Natural killer cell (primary cell): ENCODE measurements at regions not wholly inside any gene's neighbourhood (a gene's known extent, or its start where the extent isn't known, plus 50 kb on each side); places are given as distances from the start of the nearest gene placed in this dataset.

Experiments used
- ATAC-seq, 3 donors: fragments of 150-1000 bp in 2 of 3; fragments of 200-7000 bp in 1 of 3; cut with Tn5 transposase; 1 replicate in 1 of 3; 2 replicates in 2 of 3; pipeline ENCODE4 v1.10.0; 2021; ENCODE audit warnings: mild to moderate bottlenecking in 2 of 3, moderate library complexity in 2 of 3
- DNase-seq, 2 donors: peaks; one replicate each; pipeline versions ENCODE4 v3.0.0 to v3.0.0-alpha.2; 2013 to 2021; ENCODE audit warnings: mixed read lengths in 1 of 2
- H3K27ac ChIP-seq: one replicate; pipeline ENCODE4 v1.5.1; 2013; ENCODE audit warnings: mild to moderate bottlenecking, low read length
- H3K27me3 ChIP-seq: one replicate; pipeline ENCODE4 v1.6.1; 2013; ENCODE audit warnings: low read length; ENCODE audit not compliant: control insufficient read depth, insufficient read depth
- H3K36me3 ChIP-seq: one replicate; pipeline ENCODE4 v1.6.1; 2013; ENCODE audit warnings: low read length; ENCODE audit not compliant: control insufficient read depth, insufficient read depth
- H3K4me1 ChIP-seq: one replicate; pipeline ENCODE4 v1.6.1; 2013; ENCODE audit warnings: low read length; ENCODE audit not compliant: control insufficient read depth, insufficient read depth
- H3K4me3 ChIP-seq: one replicate; pipeline ENCODE4 v1.5.1; 2013; ENCODE audit warnings: low read length
- H3K9me3 ChIP-seq: one replicate; pipeline ENCODE4 v1.6.1; 2013; ENCODE audit warnings: low read length; ENCODE audit not compliant: control insufficient read depth, insufficient read depth
- H3K27ac Mint-ChIP-seq, 2 donors: one replicate each; pipeline ENCODE4 v1.8.0; 2022; ENCODE audit warnings: mild to moderate bottlenecking in 2 of 2, mixed read lengths in 2 of 2, moderate library complexity in 1 of 2
- H3K27me3 Mint-ChIP-seq, 2 donors: one replicate each; pipeline ENCODE4 v1.8.0; 2022; ENCODE audit warnings: low read depth in 2 of 2, mixed read lengths in 2 of 2
- H3K36me3 Mint-ChIP-seq: one replicate; pipeline ENCODE4 v1.8.0; 2022; ENCODE audit warnings: mixed read lengths
- H3K4me1 Mint-ChIP-seq, 2 donors: one replicate each; pipeline ENCODE4 v1.8.0; 2022; ENCODE audit warnings: mixed read lengths in 2 of 2
- H3K4me3 Mint-ChIP-seq: one replicate; pipeline ENCODE4 v1.8.0; 2022; ENCODE audit warnings: mild to moderate bottlenecking, moderate library complexity, mixed read lengths
- H3K9me3 Mint-ChIP-seq, 2 donors: one replicate each; pipeline ENCODE4 v1.8.0; 2022; ENCODE audit warnings: mixed read lengths in 2 of 2
- CTCF ChIP-seq: fragments of 200-600 bp; IDR thresholded peaks from one replicate; pipeline ENCODE4 v1.8.0; 2022; ENCODE audit warnings: antibody characterized with exemption
- WGBS: methylation state at CpG from one replicate; pipeline ENCODE4 v1.1.7; 2013; ENCODE audit warnings: missing lambda C conversion rate; ENCODE audit not compliant: insufficient coverage; 5-methylcytosine and 5-hydroxymethylcytosine counted together
- intact Hi-C: fragments of 100-400 bp; cut with micrococcal nuclease; formaldehyde crosslinking; loops from one replicate; pipeline ENCODE4 v1.14.2; 2022

DNA sequence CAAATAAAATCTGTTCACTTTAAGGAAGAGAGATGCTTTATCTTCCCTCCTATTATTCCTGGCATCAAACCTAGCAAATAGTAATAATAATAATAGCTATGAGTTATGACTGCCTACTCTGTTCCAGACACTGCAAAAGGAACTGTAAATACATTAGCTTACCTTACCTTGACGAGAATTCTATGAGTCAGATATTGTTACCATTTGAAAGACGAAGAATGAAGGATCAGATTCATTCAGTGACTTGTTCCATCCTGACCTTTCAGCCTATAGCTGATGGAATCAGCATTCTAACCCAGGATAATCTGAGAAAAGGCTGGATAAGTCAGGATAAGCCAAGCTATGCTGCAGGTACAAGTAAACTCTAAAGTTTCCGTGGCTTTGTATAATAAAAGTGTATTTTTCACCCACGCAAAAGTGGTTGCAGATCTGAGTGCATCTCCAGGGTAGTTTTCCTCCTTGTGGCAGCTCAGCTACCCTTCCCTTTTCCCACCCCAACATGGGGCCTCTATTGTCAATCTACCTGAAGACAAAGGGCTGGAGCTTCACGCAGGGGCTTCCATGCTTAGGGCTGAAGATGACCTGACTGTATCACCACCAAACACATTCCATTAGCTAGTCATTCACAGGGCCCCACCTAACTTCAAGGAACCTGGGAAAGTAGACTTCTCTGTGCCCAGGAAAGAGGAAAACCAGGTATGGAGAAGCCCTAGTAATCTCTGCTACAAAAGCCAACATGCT is 57.2 kb upstream of the CCND2 start:
- H3K36me3 Mint-ChIP-seq = no peaks in the 10 kb centered on the region
- WGBS = 94% methylated on average over 5 of the region's 5 CpGs
- peaks cover 3 to 5% of the 10 kb centered on the region in 2 donors for H3K27me3 Mint-ChIP-seq
- H3K4me3 ChIP-seq = no peak overlapping the region
- peaks cover 14% of the 10 kb centered on the region for H3K4me1 ChIP-seq
- no peaks in the 10 kb centered on the region for H3K9me3 Mint-ChIP-seq
- ATAC-seq = no peak
- H3K4me3 Mint-ChIP-seq = no peak overlapping the region
- DNase-seq = no peak
- H3K36me3 ChIP-seq = no peaks in the 10 kb centered on the region
- intact Hi-C loops = no loop called here
- TF ChIP-seq CTCF = no peak
- H3K27ac Mint-ChIP-seq = peak overlapping the region; percentile 59 to 85
- peaks cover 18 to 19% of the 10 kb centered on the region in 2 donors for H3K4me1 Mint-ChIP-seq
- H3K27me3 ChIP-seq = no peaks in the 10 kb centered on the region
- H3K27ac ChIP-seq = peak overlapping the region; percentile 72
- no peaks in the 10 kb centered on the region for H3K9me3 ChIP-seq

DNA sequence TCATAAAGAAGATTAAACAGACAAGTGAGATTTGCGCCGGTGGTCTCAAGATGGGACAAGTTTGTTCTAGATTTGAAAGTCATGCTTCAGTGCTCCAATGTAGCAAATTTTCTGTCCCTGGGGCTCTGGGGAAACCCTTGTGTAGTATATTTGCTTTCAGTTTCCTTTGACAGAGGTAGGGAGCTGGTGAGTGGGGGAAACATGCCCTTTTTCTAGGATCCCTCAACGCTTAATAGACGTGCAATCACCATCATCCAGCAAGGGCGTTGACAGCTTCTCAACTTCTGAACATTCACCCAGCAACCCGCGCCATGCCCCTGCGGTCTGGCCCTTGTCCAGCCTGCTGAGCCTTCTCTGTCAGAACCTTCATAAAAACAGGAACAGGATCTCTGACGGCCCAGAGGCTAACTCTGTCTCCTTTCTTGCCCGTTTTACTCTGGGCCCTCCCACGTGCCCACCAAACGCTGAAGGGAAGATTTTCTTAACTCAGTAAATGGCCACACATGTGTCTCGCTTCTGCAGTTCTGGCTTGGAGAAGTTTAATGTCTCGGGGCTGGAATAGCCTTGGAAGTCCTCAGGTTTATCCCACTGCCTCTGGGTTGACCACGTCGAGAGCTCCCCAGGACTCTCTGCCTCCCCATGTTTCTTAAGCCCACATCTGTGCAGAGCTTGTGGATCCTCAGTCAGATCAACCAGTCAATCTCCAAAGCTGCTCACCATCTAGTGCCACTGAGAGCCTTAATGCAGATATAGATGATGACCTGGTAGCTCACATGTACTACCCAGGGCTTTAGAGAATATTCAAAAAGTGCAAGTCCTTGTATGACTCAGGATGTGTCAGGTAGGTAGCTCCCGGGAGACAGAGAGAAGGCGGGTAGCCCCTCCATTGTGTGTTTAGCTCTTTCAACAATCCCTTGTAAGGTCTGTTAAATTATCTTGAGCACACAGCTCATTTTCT is 58.1 kb upstream of the CCND2 start:
- H3K4me3 ChIP-seq = no peak overlapping the region
- no peaks in the 10 kb centered on the region for H3K9me3 ChIP-seq
- intact Hi-C loops = no loop called here
- TF ChIP-seq CTCF = no peak
- Mint-ChIP-seq H3K27me3 (peaks cover 3 to 7% of the 10 kb centered on the region in 2 donors), H3K4me1 (peaks cover 18 to 19% of the 10 kb centered on the region in 2 donors), H3K9me3 (no peaks in the 10 kb centered on the region), H3K4me3 (peak overlapping the region; percentile 73), H3K27ac (peak overlapping the region; percentile 59 to 85), H3K36me3 (no peaks in the 10 kb centered on the region)
- WGBS = 20% methylated on average over 18 of the region's 18 CpGs
- no peaks in the 10 kb centered on the region for H3K36me3 ChIP-seq
- H3K27ac ChIP-seq = peak overlapping the region; percentile 72
- peaks cover 14% of the 10 kb centered on the region for H3K4me1 ChIP-seq
- ATAC-seq (peak; percentile 79 to 87 (median 83)), DNase-seq (peak; percentile 24 to 62)
- no peaks in the 10 kb centered on the region for H3K27me3 ChIP-seq

- Histone ChIP-seq H3K4me3 (no peak overlapping the region), H3K4me1 (peaks cover 14% of the 10 kb centered on the region), H3K27me3 (no peaks in the 10 kb centered on the region), H3K27ac (peak overlapping the region; percentile 72), H3K9me3 (no peaks in the 10 kb centered on the region), H3K36me3 (no peaks in the 10 kb centered on the region)
- no peak for TF ChIP-seq CTCF
- H3K4me1 Mint-ChIP-seq = peaks cover 18 to 19% of the 10 kb centered on the region in 2 donors
- intact Hi-C loops = no loop called here
- H3K36me3 Mint-ChIP-seq = no peaks in the 10 kb centered on the region
- WGBS = 65% methylated on average over 8 of the region's 8 CpGs
- H3K27ac Mint-ChIP-seq = peak overlapping the region; percentile 59 to 85
- no peaks in the 10 kb centered on the region for H3K9me3 Mint-ChIP-seq
- H3K4me3 Mint-ChIP-seq = peak overlapping the region; percentile 73
- DNase-seq = no peak
- H3K27me3 Mint-ChIP-seq = peaks cover under 1 to 7% of the 10 kb centered on the region in 2 donors
- peak in 2 of 3 donors; percentile 13 to 26 for ATAC-seq
These were observed 58.7 kb upstream of the CCND2 start for GRCh38 chr12:4214877-4215228.
